ENCODE measurements at regions not wholly inside any gene's neighbourhood (a gene's known extent, or its start where the extent isn't known, plus 50 kb on each side); places are given as distances from the start of the nearest gene placed in this dataset.

- H3K4me2 ChIP-seq (ENCODE audit: low read length) = no peak overlapping the region
- H3K4me1 ChIP-seq = no peaks in the 10 kb centered on the region
- H3K36me3 ChIP-seq (ENCODE audit: control insufficient read depth, insufficient read depth, low read length) = no peaks in the 10 kb centered on the region
- H2AFZ ChIP-seq = no peak overlapping the region
- H3K4me3 ChIP-seq (ENCODE audit: low read depth, low read length) = no peak overlapping the region
- no peaks in the 10 kb centered on the region for H3K79me2 ChIP-seq
- H3K27me3 ChIP-seq (ENCODE audit: control insufficient read depth, insufficient read depth, low read length) = no peaks in the 10 kb centered on the region
- H3K9ac ChIP-seq = no peak overlapping the region
- no peaks in the 10 kb centered on the region for H3K9me3 ChIP-seq (ENCODE audit: control insufficient read depth, low read length)
- H3K27ac ChIP-seq = no peak overlapping the region
- TF ChIP-seq, protein P1, sequence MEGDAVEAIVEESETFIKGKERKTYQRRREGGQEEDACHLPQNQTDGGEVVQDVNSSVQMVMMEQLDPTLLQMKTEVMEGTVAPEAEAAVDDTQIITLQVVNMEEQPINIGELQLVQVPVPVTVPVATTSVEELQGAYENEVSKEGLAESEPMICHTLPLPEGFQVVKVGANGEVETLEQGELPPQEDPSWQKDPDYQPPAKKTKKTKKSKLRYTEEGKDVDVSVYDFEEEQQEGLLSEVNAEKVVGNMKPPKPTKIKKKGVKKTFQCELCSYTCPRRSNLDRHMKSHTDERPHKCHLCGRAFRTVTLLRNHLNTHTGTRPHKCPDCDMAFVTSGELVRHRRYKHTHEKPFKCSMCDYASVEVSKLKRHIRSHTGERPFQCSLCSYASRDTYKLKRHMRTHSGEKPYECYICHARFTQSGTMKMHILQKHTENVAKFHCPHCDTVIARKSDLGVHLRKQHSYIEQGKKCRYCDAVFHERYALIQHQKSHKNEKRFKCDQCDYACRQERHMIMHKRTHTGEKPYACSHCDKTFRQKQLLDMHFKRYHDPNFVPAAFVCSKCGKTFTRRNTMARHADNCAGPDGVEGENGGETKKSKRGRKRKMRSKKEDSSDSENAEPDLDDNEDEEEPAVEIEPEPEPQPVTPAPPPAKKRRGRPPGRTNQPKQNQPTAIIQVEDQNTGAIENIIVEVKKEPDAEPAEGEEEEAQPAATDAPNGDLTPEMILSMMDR (IDR thresholded peaks at IDR 0.05) = no peak
These were observed 61.5 kb upstream of the RAPGEF2 start for GRCh38 chr4:159041054-159042034.

- no peak overlapping the region for H3K9ac ChIP-seq
These were observed 60.7 kb upstream of the RAPGEF2 start for GRCh38 chr4:159042097-159042605.

GRCh38 chr4:159042868-159043267, 60.0 kb upstream of the RAPGEF2 start:
- no peak overlapping the region for H3K4me3 ChIP-seq (ENCODE audit: low read depth, low read length)
- TF ChIP-seq, protein P1 (IDR thresholded peaks at IDR 0.05) = no peak

More at GRCh38 chr4:159042097-159042605, 60.7 kb upstream of the RAPGEF2 start:
- Histone ChIP-seq H3K27me3 (ENCODE audit: control insufficient read depth, insufficient read depth, low read length) (no peaks in the 10 kb centered on the region), H3K27ac (no peak overlapping the region), H3K4me1 (no peaks in the 10 kb centered on the region), H2AFZ (no peak overlapping the region), H3K4me2 (ENCODE audit: low read length) (no peak overlapping the region), H3K9me3 (ENCODE audit: control insufficient read depth, low read length) (no peaks in the 10 kb centered on the region), H3K4me3 (ENCODE audit: low read depth, low read length) (no peak overlapping the region), H3K36me3 (ENCODE audit: control insufficient read depth, insufficient read depth, low read length) (no peaks in the 10 kb centered on the region), H3K79me2 (no peaks in the 10 kb centered on the region)
- TF ChIP-seq, protein P1 (IDR thresholded peaks at IDR 0.05) = no peak

DNA sequence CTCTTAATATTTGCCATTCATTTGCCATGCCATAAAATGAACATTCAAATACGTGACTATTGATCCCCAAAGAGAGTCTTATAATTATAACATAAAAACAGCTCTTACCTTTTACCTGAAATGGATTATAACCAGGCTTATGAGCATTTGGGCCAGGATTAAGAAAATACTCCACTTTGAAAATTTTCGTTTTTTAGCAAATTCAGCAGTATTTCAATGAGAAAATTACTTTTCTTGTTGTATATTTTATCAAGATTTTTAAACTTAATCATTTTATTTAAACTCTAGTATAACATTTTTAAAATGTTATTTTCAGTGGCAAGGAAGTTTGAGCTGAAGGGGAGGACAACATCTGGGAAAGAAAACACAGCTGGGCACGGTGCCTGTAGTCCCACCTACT, 59.0 kb upstream of the RAPGEF2 start:
- no peaks in the 10 kb centered on the region for H3K27me3 ChIP-seq (ENCODE audit: control insufficient read depth, insufficient read depth, low read length)
- H3K27ac ChIP-seq = no peak overlapping the region
- H3K9ac ChIP-seq = no peak overlapping the region
- no peaks in the 10 kb centered on the region for H3K79me2 ChIP-seq
- no peaks in the 10 kb centered on the region for H3K9me3 ChIP-seq (ENCODE audit: control insufficient read depth, low read length)
- no peak overlapping the region for H3K4me2 ChIP-seq (ENCODE audit: low read length)
- no peak overlapping the region for H2AFZ ChIP-seq
- no peaks in the 10 kb centered on the region for H3K36me3 ChIP-seq (ENCODE audit: control insufficient read depth, insufficient read depth, low read length)
- H3K4me1 ChIP-seq = no peaks in the 10 kb centered on the region
- H3K4me3 ChIP-seq (ENCODE audit: low read depth, low read length) = no peak overlapping the region
- TF ChIP-seq, protein P1 (IDR thresholded peaks at IDR 0.05) = no peak

More at GRCh38 chr4:159042868-159043267, 60.0 kb upstream of the RAPGEF2 start:
- Histone ChIP-seq H3K36me3 (ENCODE audit: control insufficient read depth, insufficient read depth, low read length) (no peaks in the 10 kb centered on the region), H2AFZ (no peak overlapping the region), H3K27ac (no peak overlapping the region), H3K9ac (no peak overlapping the region), H3K9me3 (ENCODE audit: control insufficient read depth, low read length) (no peaks in the 10 kb centered on the region), H3K4me2 (ENCODE audit: low read length) (no peak overlapping the region), H3K4me1 (no peaks in the 10 kb centered on the region), H3K79me2 (no peaks in the 10 kb centered on the region), H3K27me3 (ENCODE audit: control insufficient read depth, insufficient read depth, low read length) (no peaks in the 10 kb centered on the region)
